ENCODE measurements at regions not wholly inside any gene's neighbourhood (a gene's known extent, or its start where the extent isn't known, plus 50 kb on each side); places are given as distances from the start of the nearest gene placed in this dataset.

GRCh38 chrX:13153796-13154195 is 109.4 kb upstream of the FAM9C start:
- TF ChIP-seq CTCF (IDR thresholded peaks at IDR 0.05) (no peak), POLR2A (IDR thresholded peaks at IDR 0.05) (no peak)

Data from body of pancreas (tissue), 4 donors.